CD8-positive, alpha-beta memory T cell (primary cell): ENCODE measurements at regions not wholly inside any gene's neighbourhood (a gene's known extent, or its start where the extent isn't known, plus 50 kb on each side); places are given as distances from the start of the nearest gene placed in this dataset.

ENCODE experiments used
- CTCF ChIA-PET: fragments of 350-600 bp; sonication (Branson Sonifier 250); formaldehyde crosslinking; loops from one replicate; lab custom pipeline; 2021; ENCODE audit warnings: antibody characterized with exemption; lab: Charles Lee
- POLR2A ChIA-PET: fragments of 350-600 bp; sonication (Branson Sonifier 250); formaldehyde crosslinking; loops from one replicate; lab custom pipeline; 2021; ENCODE audit warnings: antibody characterized with exemption; lab: Charles Lee
- DNase-seq, 5 donors: peaks; one replicate each; pipeline versions ENCODE4 v3.0.0 to v3.0.0-alpha.2; 2020 to 2022; ENCODE audit warnings: mixed read lengths in 1 of 5
- H3K27ac ChIP-seq: one replicate; pipeline ENCODE4 v1.7.0; 2013; ENCODE audit warnings: low read depth, mild to moderate bottlenecking, low read length, moderate library complexity
- H3K27me3 ChIP-seq: 2 replicates; pipeline ENCODE4 v1.7.0; 2013; ENCODE audit warnings: low read length, mild to moderate bottlenecking; ENCODE audit not compliant: insufficient read depth, poor library complexity, severe bottlenecking
- H3K36me3 ChIP-seq: 2 replicates; pipeline ENCODE4 v1.7.0; 2013; ENCODE audit warnings: mild to moderate bottlenecking, low read length, moderate library complexity; ENCODE audit not compliant: insufficient read depth
- H3K4me1 ChIP-seq: 2 replicates; pipeline ENCODE4 v1.7.0; 2013; ENCODE audit warnings: mild to moderate bottlenecking, low read length, moderate library complexity; ENCODE audit not compliant: insufficient read depth
- H3K4me3 ChIP-seq: 2 replicates; pipeline ENCODE4 v1.7.0; 2013; ENCODE audit warnings: mild to moderate bottlenecking, low read length
- H3K9me3 ChIP-seq: 2 replicates; pipeline ENCODE4 v1.7.0; 2013; ENCODE audit warnings: mild to moderate bottlenecking, low read length
- H3K27ac Mint-ChIP-seq, 8 donors: one replicate each; pipeline ENCODE4 v1.8.0; 2020 to 2021; ENCODE audit warnings: mixed read lengths in 8 of 8, mild to moderate bottlenecking in 6 of 8, inconsistent platforms in 3 of 8, moderate library complexity in 3 of 8
- H3K27me3 Mint-ChIP-seq, 2 donors: one replicate each; pipeline ENCODE4 v1.8.0; 2020 to 2021; ENCODE audit warnings: mixed read lengths in 2 of 2, mild to moderate bottlenecking in 1 of 2, moderate library complexity in 1 of 2
- H3K36me3 Mint-ChIP-seq, 3 donors: one replicate each; pipeline ENCODE4 v1.8.0; 2020 to 2021; ENCODE audit warnings: mixed read lengths in 3 of 3, inconsistent platforms in 1 of 3, mild to moderate bottlenecking in 1 of 3
- H3K4me1 Mint-ChIP-seq, 3 donors: one replicate each; pipeline ENCODE4 v1.8.0; 2020 to 2021; ENCODE audit warnings: mixed read lengths in 3 of 3, inconsistent platforms in 1 of 3, mild to moderate bottlenecking in 1 of 3
- H3K4me3 Mint-ChIP-seq, 7 donors: one replicate each; pipeline ENCODE4 v1.8.0; 2020 to 2021; ENCODE audit warnings: mixed read lengths in 7 of 7, mild to moderate bottlenecking in 6 of 7, moderate library complexity in 4 of 7, inconsistent platforms in 2 of 7
- H3K9me3 Mint-ChIP-seq, 5 donors: one replicate each; pipeline ENCODE4 v1.8.0; 2020 to 2022; ENCODE audit warnings: mixed read lengths in 5 of 5, mild to moderate bottlenecking in 3 of 5, moderate library complexity in 2 of 5, inconsistent platforms in 1 of 5

- no peak overlapping the region for H3K4me3 Mint-ChIP-seq
- no peaks in the 10 kb centered on the region for H3K9me3 Mint-ChIP-seq
- H3K4me3 ChIP-seq: no peak overlapping the region
- H3K36me3 Mint-ChIP-seq: no peaks in the 10 kb centered on the region
- H3K27ac ChIP-seq: no peak overlapping the region
- H3K27ac Mint-ChIP-seq: no peak overlapping the region
- ChIA-PET POLR2A (no interaction called here), CTCF (no interaction called here)
- peaks cover 2 to 6% (median 6%) of the 10 kb centered on the region in 3 donors for H3K4me1 Mint-ChIP-seq
- H3K36me3 ChIP-seq: no peaks in the 10 kb centered on the region
- peaks cover 0 to 3% of the 10 kb centered on the region in 2 donors for H3K27me3 Mint-ChIP-seq
- no peaks in the 10 kb centered on the region for H3K9me3 ChIP-seq
- DNase-seq: no peak
- H3K4me1 ChIP-seq: peaks cover 11% of the 10 kb centered on the region
- H3K27me3 ChIP-seq: no peaks in the 10 kb centered on the region
Observed at GRCh38 chr13:59534806-59535205, 628.9 kb downstream of the DIAPH3 start.

- H3K4me1 Mint-ChIP-seq: no peaks in the 10 kb centered on the region
- H3K36me3 Mint-ChIP-seq: no peaks in the 10 kb centered on the region
- DNase-seq: no peak
- no peaks in the 10 kb centered on the region for H3K9me3 Mint-ChIP-seq
- no peak overlapping the region for H3K27ac Mint-ChIP-seq
- POLR2A ChIA-PET: no interaction called here
- CTCF ChIA-PET: no interaction called here
- Histone ChIP-seq H3K27me3 (no peaks in the 10 kb centered on the region), H3K4me1 (no peaks in the 10 kb centered on the region), H3K27ac (no peak overlapping the region), H3K9me3 (no peaks in the 10 kb centered on the region), H3K36me3 (no peaks in the 10 kb centered on the region), H3K4me3 (no peak overlapping the region)
- no peak overlapping the region for H3K4me3 Mint-ChIP-seq
- H3K27me3 Mint-ChIP-seq: peaks cover 0 to 11% of the 10 kb centered on the region in 2 donors
Observed at GRCh38 chr13:59537500-59537899, 626.2 kb downstream of the DIAPH3 start.

- Mint-ChIP-seq H3K27ac (peak overlapping the region in 1 of 8 donors; percentile 71), H3K36me3 (no peaks in the 10 kb centered on the region), H3K4me3 (no peak overlapping the region), H3K9me3 (no peaks in the 10 kb centered on the region), H3K4me1 (no peaks in the 10 kb centered on the region), H3K27me3 (peaks cover 2 to 11% of the 10 kb centered on the region in 2 donors)
- H3K27me3 ChIP-seq: no peaks in the 10 kb centered on the region
- no peaks in the 10 kb centered on the region for H3K36me3 ChIP-seq
- no peak overlapping the region for H3K4me3 ChIP-seq
- H3K9me3 ChIP-seq: no peaks in the 10 kb centered on the region
- H3K4me1 ChIP-seq: no peaks in the 10 kb centered on the region
- DNase-seq: no peak
- CTCF ChIA-PET: no interaction called here
- POLR2A ChIA-PET: no interaction called here
- H3K27ac ChIP-seq: no peak overlapping the region
Observed at GRCh38 chr13:59538512-59538911, 625.2 kb downstream of the DIAPH3 start.

- DNase-seq: no peak
- no peak overlapping the region for H3K4me3 Mint-ChIP-seq
- H3K4me1 Mint-ChIP-seq: no peaks in the 10 kb centered on the region
- no peaks in the 10 kb centered on the region for H3K9me3 ChIP-seq
- H3K27me3 Mint-ChIP-seq: peaks cover 5 to 23% of the 10 kb centered on the region in 2 donors
- CTCF ChIA-PET: no interaction called here
- no peaks in the 10 kb centered on the region for H3K36me3 Mint-ChIP-seq
- POLR2A ChIA-PET: no interaction called here
- no peaks in the 10 kb centered on the region for H3K27me3 ChIP-seq
- no peaks in the 10 kb centered on the region for H3K4me1 ChIP-seq
- H3K27ac ChIP-seq: no peak overlapping the region
- H3K36me3 ChIP-seq: no peaks in the 10 kb centered on the region
- H3K9me3 Mint-ChIP-seq: no peaks in the 10 kb centered on the region
- H3K27ac Mint-ChIP-seq: peak overlapping the region in 1 of 8 donors; percentile 10
- no peak overlapping the region for H3K4me3 ChIP-seq
Observed at GRCh38 chr13:59542303-59542702, 621.4 kb downstream of the DIAPH3 start.

GRCh38 chr13:59543418-59543817, 620.3 kb downstream of the DIAPH3 start:
- Histone ChIP-seq H3K27me3 (no peaks in the 10 kb centered on the region), H3K9me3 (no peaks in the 10 kb centered on the region), H3K27ac (no peak overlapping the region), H3K36me3 (no peaks in the 10 kb centered on the region), H3K4me1 (no peaks in the 10 kb centered on the region), H3K4me3 (no peak overlapping the region)
- Mint-ChIP-seq H3K27me3 (peaks cover 5 to 23% of the 10 kb centered on the region in 2 donors), H3K4me3 (no peak overlapping the region), H3K36me3 (no peaks in the 10 kb centered on the region), H3K9me3 (peaks cover 0 to 2% (median 0%) of the 10 kb centered on the region in 5 donors), H3K4me1 (no peaks in the 10 kb centered on the region), H3K27ac (no peak overlapping the region)
- DNase-seq: no peak
- ChIA-PET CTCF (no interaction called here), POLR2A (no interaction called here)

GRCh38 chr13:59545007-59545406, 618.7 kb downstream of the DIAPH3 start:
- Mint-ChIP-seq H3K9me3 (peaks cover 0 to 6% (median 4%) of the 10 kb centered on the region in 5 donors), H3K4me1 (no peaks in the 10 kb centered on the region), H3K4me3 (no peak overlapping the region), H3K27ac (no peak overlapping the region), H3K36me3 (no peaks in the 10 kb centered on the region), H3K27me3 (peaks cover 8 to 18% of the 10 kb centered on the region in 2 donors)
- CTCF ChIA-PET: no interaction called here
- Histone ChIP-seq H3K9me3 (no peaks in the 10 kb centered on the region), H3K27me3 (no peaks in the 10 kb centered on the region), H3K27ac (no peak overlapping the region), H3K4me1 (no peaks in the 10 kb centered on the region), H3K4me3 (no peak overlapping the region), H3K36me3 (no peaks in the 10 kb centered on the region)
- POLR2A ChIA-PET: no interaction called here
- no peak for DNase-seq

GRCh38 chr13:59546178-59546577, 617.5 kb downstream of the DIAPH3 start:
- Mint-ChIP-seq H3K4me3 (no peak overlapping the region), H3K9me3 (peaks cover 5 to 14% (median 13%) of the 10 kb centered on the region in 5 donors), H3K27me3 (peaks cover 8 to 18% of the 10 kb centered on the region in 2 donors), H3K27ac (no peak overlapping the region), H3K4me1 (no peaks in the 10 kb centered on the region), H3K36me3 (no peaks in the 10 kb centered on the region)
- Histone ChIP-seq H3K36me3 (no peaks in the 10 kb centered on the region), H3K4me3 (no peak overlapping the region), H3K27ac (no peak overlapping the region), H3K4me1 (no peaks in the 10 kb centered on the region), H3K9me3 (no peaks in the 10 kb centered on the region), H3K27me3 (no peaks in the 10 kb centered on the region)
- DNase-seq: no peak
- ChIA-PET CTCF (no interaction called here), POLR2A (no interaction called here)

- no peak overlapping the region for H3K4me3 ChIP-seq
- H3K27ac Mint-ChIP-seq: no peak overlapping the region
- H3K36me3 ChIP-seq: no peaks in the 10 kb centered on the region
- CTCF ChIA-PET: no interaction called here
- peaks cover 5 to 14% (median 13%) of the 10 kb centered on the region in 5 donors for H3K9me3 Mint-ChIP-seq
- H3K27ac ChIP-seq: no peak overlapping the region
- H3K4me3 Mint-ChIP-seq: no peak overlapping the region
- POLR2A ChIA-PET: no interaction called here
- no peaks in the 10 kb centered on the region for H3K27me3 ChIP-seq
- DNase-seq: no peak
- no peaks in the 10 kb centered on the region for H3K36me3 Mint-ChIP-seq
- H3K4me1 ChIP-seq: no peaks in the 10 kb centered on the region
- H3K4me1 Mint-ChIP-seq: no peaks in the 10 kb centered on the region
- peaks cover 8 to 12% of the 10 kb centered on the region in 2 donors for H3K27me3 Mint-ChIP-seq
- H3K9me3 ChIP-seq: no peaks in the 10 kb centered on the region
Observed at GRCh38 chr13:59547950-59548349, 615.8 kb downstream of the DIAPH3 start.

GRCh38 chr13:59562924-59563323, 600.8 kb downstream of the DIAPH3 start:
- Histone ChIP-seq H3K4me3 (no peak overlapping the region), H3K9me3 (no peaks in the 10 kb centered on the region), H3K27me3 (no peaks in the 10 kb centered on the region), H3K4me1 (no peaks in the 10 kb centered on the region), H3K36me3 (no peaks in the 10 kb centered on the region), H3K27ac (no peak overlapping the region)
- DNase-seq: no peak
- Mint-ChIP-seq H3K4me1 (no peaks in the 10 kb centered on the region), H3K4me3 (no peak overlapping the region), H3K27ac (no peak overlapping the region), H3K36me3 (no peaks in the 10 kb centered on the region), H3K9me3 (peaks cover 7 to 18% (median 12%) of the 10 kb centered on the region in 5 donors), H3K27me3 (peaks cover 2 to 23% of the 10 kb centered on the region in 2 donors)
- ChIA-PET CTCF (no interaction called here), POLR2A (no interaction called here)
